ENCODE measurements at regions not wholly inside any gene's neighbourhood (a gene's known extent, or its start where the extent isn't known, plus 50 kb on each side); places are given as distances from the start of the nearest gene placed in this dataset.

GRCh38 chr11:80436547-80436946 is 995.7 kb upstream of the TENM4 start:
- TF ChIP-seq CBX2 (IDR thresholded peaks at IDR 0.05; ENCODE audit: borderline replicate concordance, low read depth) (no peak), CEBPB (IDR thresholded peaks at IDR 0.05) (no peak), RAD21 (conservative IDR thresholded peaks at IDR 0.05 in 1 of 2, IDR thresholded peaks at IDR 0.05 in 1 of 2) (no peak), RNF2 (IDR thresholded peaks at IDR 0.05; ENCODE audit: borderline replicate concordance, low read depth) (no peak), JUN (IDR thresholded peaks at IDR 0.05) (no peak), ZFP36 (IDR thresholded peaks at IDR 0.05; ENCODE audit: borderline replicate concordance, partially characterized antibody) (no peak), POLR2A (IDR thresholded peaks at IDR 0.05; ENCODE audit: low read length) (no peak), BCL3 (IDR thresholded peaks at IDR 0.05) (no peak)
